HG03135 (cell line): ENCODE measurements at regions not wholly inside any gene's neighbourhood (a gene's known extent, or its start where the extent isn't known, plus 50 kb on each side); places are given as distances from the start of the nearest gene placed in this dataset.

ENCODE experiments used
- ATAC-seq: cut with Tn5 transposase; IDR thresholded peaks from one replicate; pipeline ENCODE4 v1.9.1; 2021; ENCODE audit warnings: mild to moderate bottlenecking, moderate library complexity; ENCODE audit not compliant: unreplicated experiment

GRCh38 chr9:16092142-16093091 is 539.6 kb downstream of the CCDC171 start:
- ATAC-seq, result no peak

GRCh38 chr9:16098306-16098705 is 545.5 kb downstream of the CCDC171 start:
- ATAC-seq, result no peak

- no peak for ATAC-seq
These were observed 547.1 kb downstream of the CCDC171 start for GRCh38 chr9:16099732-16100536.

GRCh38 chr9:16100537-16101091 is 547.8 kb downstream of the CCDC171 start:
- ATAC-seq, result no peak

GRCh38 chr9:16102154-16102553 is 549.3 kb downstream of the CCDC171 start:
- no peak for ATAC-seq

- ATAC-seq, result no peak
These were observed 551.0 kb downstream of the CCDC171 start for GRCh38 chr9:16103620-16104397.

- no peak for ATAC-seq
These were observed 552.6 kb downstream of the CCDC171 start for GRCh38 chr9:16105168-16106020.

- no peak for ATAC-seq
These were observed 553.3 kb downstream of the CCDC171 start for GRCh38 chr9:16106021-16106571.

- ATAC-seq, result no peak
These were observed 559.3 kb downstream of the CCDC171 start for GRCh38 chr9:16112116-16112515.

GRCh38 chr9:16115994-16116393 is 563.2 kb downstream of the CCDC171 start:
- no peak for ATAC-seq

- ATAC-seq, result no peak
These were observed 565.2 kb downstream of the CCDC171 start for GRCh38 chr9:16118043-16118442.

- ATAC-seq, result no peak
These were observed 566.7 kb downstream of the CCDC171 start for GRCh38 chr9:16119261-16120230.

- ATAC-seq, result no peak
These were observed 567.4 kb downstream of the CCDC171 start for GRCh38 chr9:16120231-16120641.

- no peak for ATAC-seq
These were observed 567.9 kb downstream of the CCDC171 start for GRCh38 chr9:16120727-16121126.

GRCh38 chr9:16121168-16121567 is 568.3 kb downstream of the CCDC171 start:
- ATAC-seq, result no peak

- no peak for ATAC-seq
These were observed 568.9 kb downstream of the CCDC171 start for GRCh38 chr9:16121601-16122286.

GRCh38 chr9:16125629-16126028 is 572.8 kb downstream of the CCDC171 start:
- ATAC-seq, result no peak

- ATAC-seq, result no peak
These were observed 573.2 kb downstream of the CCDC171 start for GRCh38 chr9:16126042-16126441.
